Endothelial cell of umbilical vein (primary cell): ENCODE measurements at regions not wholly inside any gene's neighbourhood (a gene's known extent, or its start where the extent isn't known, plus 50 kb on each side); places are given as distances from the start of the nearest gene placed in this dataset.

Experiments
- CTCF ChIP-seq, 2 donors: IDR thresholded peaks; 1 replicate in 1 of 2; 2 replicates in 1 of 2; pipeline ENCODE4 v1.5.1; 2011; ENCODE audit warnings: low read length in 2 of 2, mild to moderate bottlenecking in 2 of 2, moderate library complexity in 2 of 2, control low read depth in 1 of 2, inconsistent platforms in 1 of 2, low read depth in 1 of 2; ENCODE audit not compliant: insufficient read depth in 1 of 2; ENCODE audit errors: extremely low read depth in 1 of 2
- EZH2 ChIP-seq: IDR thresholded peaks from 2 replicates; pipeline ENCODE4 v1.6.1; 2012; ENCODE audit warnings: borderline replicate concordance, low read depth, mild to moderate bottlenecking, moderate library complexity, low read length, inconsistent platforms; ENCODE audit not compliant: severe bottlenecking
- FOS ChIP-seq: IDR thresholded peaks from 2 replicates; pipeline ENCODE4 v1.6.1; 2011; ENCODE audit warnings: mild to moderate bottlenecking, low read length, moderate library complexity, borderline replicate concordance; ENCODE audit not compliant: insufficient read depth
- JUN ChIP-seq: IDR thresholded peaks from 2 replicates; pipeline ENCODE4 v1.6.1; 2011; ENCODE audit warnings: borderline replicate concordance, low read depth; ENCODE audit not compliant: insufficient read length, insufficient read depth
- MAX ChIP-seq: IDR thresholded peaks from 2 replicates; pipeline ENCODE4 v1.6.1; 2011; ENCODE audit not compliant: insufficient read depth, insufficient read length
- POLR2A ChIP-seq: IDR thresholded peaks from 2 replicates; pipeline ENCODE4 v1.6.1; 2012; ENCODE audit warnings: low read depth, mild to moderate bottlenecking, control low read depth, low read length
- POLR2AphosphoS5 ChIP-seq: IDR thresholded peaks from 2 replicates; pipeline ENCODE4 v1.6.1; 2012; ENCODE audit warnings: low read depth, mild to moderate bottlenecking, control low read depth, low read length, moderate library complexity; ENCODE audit not compliant: insufficient read depth

GRCh38 chr4:32697281-32697814, 1977.2 kb downstream of the PCDH7 start:
- TF ChIP-seq POLR2A (no peak), CTCF (IDR thresholded peaks at IDR 0.05; ENCODE audit: extremely low read depth in 1 of 2, insufficient read depth in 1 of 2, low read depth in 1 of 2, low read length in 2 of 2) (no peak), FOS (no peak), EZH2 (no peak), POLR2AphosphoS5 (no peak), JUN (no peak), MAX (no peak)
